Common myeloid progenitor, CD34-positive (primary cell): ENCODE measurements at regions not wholly inside any gene's neighbourhood (a gene's known extent, or its start where the extent isn't known, plus 50 kb on each side); places are given as distances from the start of the nearest gene placed in this dataset.

Experiments used
- CTCF ChIA-PET: fragments of 350-600 bp; sonication (Branson Sonifier 250); formaldehyde crosslinking; loops from one replicate; lab custom pipeline; 2021; ENCODE audit warnings: antibody characterized with exemption; lab: Charles Lee
- POLR2A ChIA-PET: fragments of 350-600 bp; sonication (Branson Sonifier 250); formaldehyde crosslinking; loops from one replicate; lab custom pipeline; 2021; ENCODE audit warnings: antibody characterized with exemption; lab: Charles Lee
- DNase-seq, 3 donors: peaks; one replicate each; pipeline versions ENCODE4 v3.0.0 to v3.0.0-alpha.2; 2013
- H3K27ac ChIP-seq, 2 experiments: 1 replicate in 1 of 2; 2 replicates in 1 of 2; pipeline ENCODE4 v1.7.0; 2013; ENCODE audit warnings: inconsistent platforms in 2 of 2, low read length in 2 of 2, mild to moderate bottlenecking in 2 of 2, low read depth in 1 of 2, moderate library complexity in 1 of 2; ENCODE audit not compliant: severe bottlenecking in 2 of 2, insufficient read depth in 1 of 2, poor library complexity in 1 of 2
- H3K27me3 ChIP-seq, 5 experiments: replicated peaks in 2 of 5; 1 replicate in 3 of 5; 2 replicates in 2 of 5; pipeline versions ENCODE4 v1.6.1 to v1.7.0; 2013; ENCODE audit warnings: low read length in 4 of 5, mild to moderate bottlenecking in 2 of 5, moderate library complexity in 2 of 5, inconsistent platforms in 1 of 5; ENCODE audit not compliant: insufficient read depth in 5 of 5, control insufficient read depth in 4 of 5
- H3K36me3 ChIP-seq, 4 experiments: 1 replicate in 2 of 4; 2 replicates in 2 of 4; pipeline versions ENCODE4 v1.6.1 to v1.7.0; 2013; ENCODE audit warnings: low read length in 3 of 4, control low read depth in 1 of 4, mild to moderate bottlenecking in 1 of 4; ENCODE audit not compliant: control insufficient read depth in 4 of 4, insufficient read depth in 4 of 4
- H3K4me1 ChIP-seq, 4 experiments: 1 replicate in 3 of 4; 2 replicates in 1 of 4; pipeline versions ENCODE4 v1.6.1 to v1.7.1; 2013; ENCODE audit warnings: low read length in 3 of 4, mild to moderate bottlenecking in 3 of 4, control low read depth in 1 of 4, inconsistent platforms in 1 of 4, moderate library complexity in 1 of 4; ENCODE audit not compliant: control insufficient read depth in 4 of 4, insufficient read depth in 4 of 4; ENCODE audit errors: control extremely low read depth in 1 of 4
- H3K4me3 ChIP-seq, 7 experiments: 1 replicate in 4 of 7; 2 replicates in 3 of 7; pipeline versions ENCODE4 v1.5.1 to v1.7.0; 2013; ENCODE audit warnings: mild to moderate bottlenecking in 7 of 7, low read length in 6 of 7, moderate library complexity in 6 of 7, inconsistent platforms in 2 of 7, low read depth in 2 of 7, control low read depth in 1 of 7; ENCODE audit not compliant: insufficient read depth in 4 of 7, control insufficient read depth in 1 of 7; ENCODE audit errors: extremely low read depth in 1 of 7
- H3K9me3 ChIP-seq, 5 experiments: 1 replicate in 4 of 5; 2 replicates in 1 of 5; pipeline versions ENCODE4 v1.6.1 to v1.7.1; 2013; ENCODE audit warnings: low read length in 4 of 5, mild to moderate bottlenecking in 2 of 5, inconsistent platforms in 1 of 5, low read depth in 1 of 5, moderate library complexity in 1 of 5; ENCODE audit not compliant: control insufficient read depth in 4 of 5, insufficient read depth in 2 of 5; ENCODE audit errors: control extremely low read depth in 1 of 5
- WGBS: methylation state at CpG from one replicate; pipeline ENCODE4 v1.1.5; 2013; ENCODE audit not compliant: insufficient coverage; 5-methylcytosine and 5-hydroxymethylcytosine counted together

- DNase-seq: no peak
These were observed 118.9 kb upstream of the UBL3 start for GRCh38 chr13:29969286-29969685.

GRCh38 chr13:29964181-29964845 lies 113.9 kb upstream of the UBL3 start:
- no peaks in the 10 kb centered on the region for H3K4me1 ChIP-seq
- DNase-seq: no peak
- no peaks in the 10 kb centered on the region for H3K27me3 ChIP-seq
- WGBS: 94% methylated on average over 9 of the region's 10 CpGs
- no peak overlapping the region for H3K27ac ChIP-seq
- H3K9me3 ChIP-seq: peaks cover 0 to 22% (median 0%) of the 10 kb centered on the region in 5 experiments
- H3K4me3 ChIP-seq: no peak overlapping the region
- ChIA-PET CTCF (no interaction called here), POLR2A (no interaction called here)
- H3K36me3 ChIP-seq: no peaks in the 10 kb centered on the region

More at GRCh38 chr13:29969286-29969685, 118.9 kb upstream of the UBL3 start:
- 98% methylated on average over 4 of the region's 5 CpGs for WGBS
- no peaks in the 10 kb centered on the region for H3K4me1 ChIP-seq
- no peak overlapping the region for H3K4me3 ChIP-seq
- ChIA-PET POLR2A (no interaction called here), CTCF (no interaction called here)
- no peak overlapping the region for H3K27ac ChIP-seq
- no peaks in the 10 kb centered on the region for H3K27me3 ChIP-seq
- H3K36me3 ChIP-seq: no peaks in the 10 kb centered on the region
- peaks cover 0 to 22% (median 0%) of the 10 kb centered on the region in 5 experiments for H3K9me3 ChIP-seq

GRCh38 chr13:29963089-29963488 lies 112.7 kb upstream of the UBL3 start:
- Histone ChIP-seq H3K27me3 (peaks cover 0 to 2% (median 0%) of the 10 kb centered on the region in 5 experiments), H3K27ac (no peak overlapping the region), H3K4me1 (no peaks in the 10 kb centered on the region), H3K9me3 (peaks cover 0 to 19% (median 0%) of the 10 kb centered on the region in 5 experiments), H3K36me3 (no peaks in the 10 kb centered on the region), H3K4me3 (no peak overlapping the region)
- ChIA-PET POLR2A (no interaction called here), CTCF (no interaction called here)
- no CpG with 5 or more reads among the region's 3 CpGs for WGBS
- DNase-seq: no peak

GRCh38 chr13:29961036-29961670 lies 110.7 kb upstream of the UBL3 start:
- POLR2A ChIA-PET: no interaction called here
- Histone ChIP-seq H3K27ac (no peak overlapping the region), H3K27me3 (peaks cover 0 to 2% (median 0%) of the 10 kb centered on the region in 5 experiments), H3K4me1 (no peaks in the 10 kb centered on the region), H3K9me3 (peaks cover 0 to 3% (median 0%) of the 10 kb centered on the region in 5 experiments), H3K36me3 (no peaks in the 10 kb centered on the region), H3K4me3 (no peak overlapping the region)
- 93% methylated on average over 13 of the region's 14 CpGs for WGBS
- DNase-seq: no peak
- CTCF ChIA-PET: no interaction called here

- ChIA-PET POLR2A (no interaction called here), CTCF (no interaction called here)
- no peak overlapping the region for H3K27ac ChIP-seq
- WGBS: 96% methylated on average over 4 of the region's 8 CpGs
- no peak for DNase-seq
- no peaks in the 10 kb centered on the region for H3K36me3 ChIP-seq
- peaks cover 0 to 3% (median 0%) of the 10 kb centered on the region in 5 experiments for H3K27me3 ChIP-seq
- H3K4me3 ChIP-seq: no peak overlapping the region
- peaks cover 0 to under 1% (median 0%) of the 10 kb centered on the region in 4 experiments for H3K4me1 ChIP-seq
- H3K9me3 ChIP-seq: peaks cover 0 to 2% (median 0%) of the 10 kb centered on the region in 5 experiments
These were observed 109.2 kb upstream of the UBL3 start for GRCh38 chr13:29959603-29960002.

GRCh38 chr13:29959086-29959485 lies 108.7 kb upstream of the UBL3 start:
- ChIA-PET POLR2A (no interaction called here), CTCF (no interaction called here)
- WGBS: no CpG with 5 or more reads among the region's 1 CpG
- Histone ChIP-seq H3K4me1 (peaks cover 0 to 4% (median 0%) of the 10 kb centered on the region in 4 experiments), H3K27ac (no peak overlapping the region), H3K36me3 (no peaks in the 10 kb centered on the region), H3K4me3 (no peak overlapping the region), H3K9me3 (no peaks in the 10 kb centered on the region), H3K27me3 (peaks cover 0 to 3% (median 0%) of the 10 kb centered on the region in 5 experiments)
- no peak for DNase-seq

GRCh38 chr13:29958476-29958875 lies 108.1 kb upstream of the UBL3 start:
- Histone ChIP-seq H3K4me1 (peaks cover 0 to 4% (median 0%) of the 10 kb centered on the region in 4 experiments), H3K27me3 (peaks cover 0 to 3% (median 0%) of the 10 kb centered on the region in 5 experiments)
- no peak for DNase-seq

More at GRCh38 chr13:29958476-29958875, 108.1 kb upstream of the UBL3 start:
- CTCF ChIA-PET: no interaction called here
- Histone ChIP-seq H3K4me3 (no peak overlapping the region), H3K36me3 (no peaks in the 10 kb centered on the region), H3K27ac (no peak overlapping the region), H3K9me3 (no peaks in the 10 kb centered on the region)
- 100% methylated on average over 2 of the region's 3 CpGs for whole genome bisulfite sequencing
- POLR2A ChIA-PET: no interaction called here
